HepG2 (cell line): ENCODE measurements at regions not wholly inside any gene's neighbourhood (a gene's known extent, or its start where the extent isn't known, plus 50 kb on each side); places are given as distances from the start of the nearest gene placed in this dataset.

Experiments
- DNMT1 ChIP-seq: sonication (generic); formaldehyde crosslinking; IDR thresholded peaks from 2 replicates; pipeline ENCODE4 v1.5.1; 2020; ENCODE audit warnings: mild to moderate bottlenecking, missing genetic modification reagents
- HOXA3 ChIP-seq: sonication (generic); formaldehyde crosslinking; IDR thresholded peaks from 2 replicates; pipeline ENCODE4 v1.5.0; 2020; ENCODE audit warnings: missing genetic modification reagents
- HOXA5 ChIP-seq: sonication (generic); formaldehyde crosslinking; IDR thresholded peaks from 2 replicates; pipeline ENCODE4 v1.4.0; 2020; ENCODE audit warnings: missing genetic modification reagents
- ZBTB3 ChIP-seq: sonication (generic); formaldehyde crosslinking; IDR thresholded peaks from 2 replicates; pipeline ENCODE4 v1.4.0; 2020; ENCODE audit warnings: low read depth, mild to moderate bottlenecking, moderate library complexity, missing genetic modification reagents, borderline replicate concordance
- ZNF124 ChIP-seq: sonication (generic); formaldehyde crosslinking; IDR thresholded peaks from 2 replicates; pipeline ENCODE4 v1.4.0; 2020; ENCODE audit warnings: missing genetic modification reagents
- ZUFSP ChIP-seq: sonication (generic); formaldehyde crosslinking; IDR thresholded peaks from 2 replicates; pipeline ENCODE4 v1.9.0; 2021; ENCODE audit warnings: missing genetic modification reagents, mild to moderate bottlenecking, borderline replicate concordance
- TF ChIP-seq, protein P1 (sequence below): IDR thresholded peaks from 2 replicates; pipeline ENCODE4 v1.6.1; 2016; ENCODE audit warnings: control low read depth
- TF ChIP-seq, protein P2 (sequence below): sonication (generic); formaldehyde crosslinking; IDR thresholded peaks from 2 replicates; pipeline ENCODE4 v1.9.0; 2021; ENCODE audit warnings: mild to moderate bottlenecking, missing genetic modification reagents
- TF ChIP-seq, protein P3 (sequence below): sonication (generic); formaldehyde crosslinking; IDR thresholded peaks from 2 replicates; pipeline ENCODE4 v1.5.1; 2020; ENCODE audit warnings: mild to moderate bottlenecking, missing genetic modification reagents, moderate library complexity

- TF ChIP-seq ZUFSP (CRISPR knock-in tag) = no peak
- TF ChIP-seq, protein P1, sequence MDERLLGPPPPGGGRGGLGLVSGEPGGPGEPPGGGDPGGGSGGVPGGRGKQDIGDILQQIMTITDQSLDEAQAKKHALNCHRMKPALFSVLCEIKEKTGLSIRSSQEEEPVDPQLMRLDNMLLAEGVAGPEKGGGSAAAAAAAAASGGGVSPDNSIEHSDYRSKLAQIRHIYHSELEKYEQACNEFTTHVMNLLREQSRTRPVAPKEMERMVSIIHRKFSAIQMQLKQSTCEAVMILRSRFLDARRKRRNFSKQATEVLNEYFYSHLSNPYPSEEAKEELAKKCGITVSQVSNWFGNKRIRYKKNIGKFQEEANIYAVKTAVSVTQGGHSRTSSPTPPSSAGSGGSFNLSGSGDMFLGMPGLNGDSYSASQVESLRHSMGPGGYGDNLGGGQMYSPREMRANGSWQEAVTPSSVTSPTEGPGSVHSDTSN = no peak
- no peak for TF ChIP-seq ZNF124 (CRISPR knock-in tag)
- no peak for TF ChIP-seq DNMT1 (CRISPR knock-in tag)
- TF ChIP-seq HOXA5 = no peak
- TF ChIP-seq, protein P2, sequence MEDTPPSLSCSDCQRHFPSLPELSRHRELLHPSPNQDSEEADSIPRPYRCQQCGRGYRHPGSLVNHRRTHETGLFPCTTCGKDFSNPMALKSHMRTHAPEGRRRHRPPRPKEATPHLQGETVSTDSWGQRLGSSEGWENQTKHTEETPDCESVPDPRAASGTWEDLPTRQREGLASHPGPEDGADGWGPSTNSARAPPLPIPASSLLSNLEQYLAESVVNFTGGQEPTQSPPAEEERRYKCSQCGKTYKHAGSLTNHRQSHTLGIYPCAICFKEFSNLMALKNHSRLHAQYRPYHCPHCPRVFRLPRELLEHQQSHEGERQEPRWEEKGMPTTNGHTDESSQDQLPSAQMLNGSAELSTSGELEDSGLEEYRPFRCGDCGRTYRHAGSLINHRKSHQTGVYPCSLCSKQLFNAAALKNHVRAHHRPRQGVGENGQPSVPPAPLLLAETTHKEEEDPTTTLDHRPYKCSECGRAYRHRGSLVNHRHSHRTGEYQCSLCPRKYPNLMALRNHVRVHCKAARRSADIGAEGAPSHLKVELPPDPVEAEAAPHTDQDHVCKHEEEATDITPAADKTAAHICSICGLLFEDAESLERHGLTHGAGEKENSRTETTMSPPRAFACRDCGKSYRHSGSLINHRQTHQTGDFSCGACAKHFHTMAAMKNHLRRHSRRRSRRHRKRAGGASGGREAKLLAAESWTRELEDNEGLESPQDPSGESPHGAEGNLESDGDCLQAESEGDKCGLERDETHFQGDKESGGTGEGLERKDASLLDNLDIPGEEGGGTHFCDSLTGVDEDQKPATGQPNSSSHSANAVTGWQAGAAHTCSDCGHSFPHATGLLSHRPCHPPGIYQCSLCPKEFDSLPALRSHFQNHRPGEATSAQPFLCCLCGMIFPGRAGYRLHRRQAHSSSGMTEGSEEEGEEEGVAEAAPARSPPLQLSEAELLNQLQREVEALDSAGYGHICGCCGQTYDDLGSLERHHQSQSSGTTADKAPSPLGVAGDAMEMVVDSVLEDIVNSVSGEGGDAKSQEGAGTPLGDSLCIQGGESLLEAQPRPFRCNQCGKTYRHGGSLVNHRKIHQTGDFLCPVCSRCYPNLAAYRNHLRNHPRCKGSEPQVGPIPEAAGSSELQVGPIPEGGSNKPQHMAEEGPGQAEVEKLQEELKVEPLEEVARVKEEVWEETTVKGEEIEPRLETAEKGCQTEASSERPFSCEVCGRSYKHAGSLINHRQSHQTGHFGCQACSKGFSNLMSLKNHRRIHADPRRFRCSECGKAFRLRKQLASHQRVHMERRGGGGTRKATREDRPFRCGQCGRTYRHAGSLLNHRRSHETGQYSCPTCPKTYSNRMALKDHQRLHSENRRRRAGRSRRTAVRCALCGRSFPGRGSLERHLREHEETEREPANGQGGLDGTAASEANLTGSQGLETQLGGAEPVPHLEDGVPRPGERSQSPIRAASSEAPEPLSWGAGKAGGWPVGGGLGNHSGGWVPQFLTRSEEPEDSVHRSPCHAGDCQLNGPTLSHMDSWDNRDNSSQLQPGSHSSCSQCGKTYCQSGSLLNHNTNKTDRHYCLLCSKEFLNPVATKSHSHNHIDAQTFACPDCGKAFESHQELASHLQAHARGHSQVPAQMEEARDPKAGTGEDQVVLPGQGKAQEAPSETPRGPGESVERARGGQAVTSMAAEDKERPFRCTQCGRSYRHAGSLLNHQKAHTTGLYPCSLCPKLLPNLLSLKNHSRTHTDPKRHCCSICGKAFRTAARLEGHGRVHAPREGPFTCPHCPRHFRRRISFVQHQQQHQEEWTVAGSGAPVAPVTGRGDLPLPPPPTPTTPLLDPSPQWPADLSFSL = no peak
- TF ChIP-seq, protein P3, sequence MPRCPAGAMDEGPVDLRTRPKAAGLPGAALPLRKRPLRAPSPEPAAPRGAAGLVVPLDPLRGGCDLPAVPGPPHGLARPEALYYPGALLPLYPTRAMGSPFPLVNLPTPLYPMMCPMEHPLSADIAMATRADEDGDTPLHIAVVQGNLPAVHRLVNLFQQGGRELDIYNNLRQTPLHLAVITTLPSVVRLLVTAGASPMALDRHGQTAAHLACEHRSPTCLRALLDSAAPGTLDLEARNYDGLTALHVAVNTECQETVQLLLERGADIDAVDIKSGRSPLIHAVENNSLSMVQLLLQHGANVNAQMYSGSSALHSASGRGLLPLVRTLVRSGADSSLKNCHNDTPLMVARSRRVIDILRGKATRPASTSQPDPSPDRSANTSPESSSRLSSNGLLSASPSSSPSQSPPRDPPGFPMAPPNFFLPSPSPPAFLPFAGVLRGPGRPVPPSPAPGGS = no peak
- TF ChIP-seq HOXA3 (CRISPR knock-in tag) = no peak
- TF ChIP-seq ZBTB3 (CRISPR knock-in tag) = no peak
- TF ChIP-seq, all 625 proteins: peak for 0
These were observed 53.3 kb upstream of the SLC22A23 start (continued) for GRCh38 chr6:3510178-3510577.
